HUES48 (cell line): ENCODE measurements at regions not wholly inside any gene's neighbourhood (a gene's known extent, or its start where the extent isn't known, plus 50 kb on each side); places are given as distances from the start of the nearest gene placed in this dataset.

Source experiments
- H3K27ac ChIP-seq: one replicate; pipeline ENCODE4 v1.7.0; 2013; ENCODE audit warnings: low read depth, low read length, inconsistent platforms
- H3K27me3 ChIP-seq: 2 replicates; pipeline ENCODE4 v1.6.1; 2013; ENCODE audit warnings: mild to moderate bottlenecking, low read length; ENCODE audit not compliant: control insufficient read depth, insufficient read depth
- H3K36me3 ChIP-seq: 2 replicates; pipeline ENCODE4 v1.6.1; 2013; ENCODE audit warnings: low read length; ENCODE audit not compliant: control insufficient read depth, insufficient read depth
- H3K4me1 ChIP-seq: 2 replicates; pipeline ENCODE4 v1.6.1; 2013; ENCODE audit warnings: mild to moderate bottlenecking, low read length; ENCODE audit not compliant: control insufficient read depth, insufficient read depth
- H3K4me3 ChIP-seq: 2 replicates; pipeline ENCODE4 v1.5.1; 2013; ENCODE audit warnings: mild to moderate bottlenecking, low read depth, low read length
- H3K9ac ChIP-seq: 2 replicates; pipeline ENCODE4 v1.6.1; 2013; ENCODE audit warnings: mild to moderate bottlenecking, low read depth, low read length, moderate library complexity
- H3K9me3 ChIP-seq: 2 replicates; pipeline ENCODE4 v1.6.1; 2013; ENCODE audit warnings: low read length; ENCODE audit not compliant: control insufficient read depth, insufficient read depth

DNA sequence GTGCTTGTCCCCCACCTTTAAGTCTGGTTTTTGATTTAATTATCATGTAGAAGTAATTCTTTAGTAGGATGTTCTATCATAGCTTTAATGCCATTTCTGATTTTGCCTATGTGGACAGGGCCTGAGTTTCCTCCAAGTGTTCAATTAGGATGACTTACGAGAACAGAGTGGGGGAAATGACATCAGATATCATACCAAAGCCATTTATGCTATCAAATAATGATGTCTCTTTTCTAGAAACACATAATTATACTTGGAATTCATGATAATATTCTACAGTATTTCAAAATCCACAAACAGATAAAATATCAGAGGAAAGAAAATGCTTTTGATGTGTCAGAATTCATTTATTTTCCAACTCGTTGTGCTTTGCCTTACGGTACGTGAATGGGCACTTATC is 165.9 kb upstream of the SPRED2 start:
- Histone ChIP-seq H3K9me3 (no peaks in the 10 kb centered on the region), H3K9ac (no peak overlapping the region), H3K27me3 (no peaks in the 10 kb centered on the region), H3K36me3 (no peaks in the 10 kb centered on the region), H3K4me1 (no peaks in the 10 kb centered on the region; the same call in 1 of the 2 replicates), H3K27ac (no peak overlapping the region), H3K4me3 (no peak overlapping the region)

DNA sequence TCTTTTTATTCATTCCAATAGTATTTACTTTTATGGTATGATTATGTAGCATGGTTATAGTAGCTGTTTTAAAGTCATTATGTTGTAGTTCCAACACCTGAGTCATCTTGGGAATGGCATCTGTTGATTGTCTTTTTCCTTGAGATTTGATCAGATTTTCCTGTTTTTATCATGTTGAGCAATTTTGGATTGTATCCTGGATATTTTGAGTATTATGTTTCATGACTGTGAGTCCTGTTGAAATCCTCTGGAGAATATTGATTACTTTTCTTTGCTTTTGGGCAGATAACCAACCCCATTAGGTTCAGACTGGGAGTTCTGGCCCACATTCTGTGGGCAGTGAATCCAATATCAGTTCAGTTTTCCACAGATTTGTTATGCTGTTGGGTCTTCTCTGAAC is 163.2 kb upstream of the SPRED2 start:
- H3K27ac ChIP-seq, result no peak overlapping the region
- H3K4me1 ChIP-seq, result no peaks in the 10 kb centered on the region; the same call in 1 of the 2 replicates
- no peaks in the 10 kb centered on the region for H3K9me3 ChIP-seq
- H3K4me3 ChIP-seq, result no peak overlapping the region
- H3K36me3 ChIP-seq, result no peaks in the 10 kb centered on the region
- no peak overlapping the region for H3K9ac ChIP-seq
- H3K27me3 ChIP-seq, result no peaks in the 10 kb centered on the region

DNA sequence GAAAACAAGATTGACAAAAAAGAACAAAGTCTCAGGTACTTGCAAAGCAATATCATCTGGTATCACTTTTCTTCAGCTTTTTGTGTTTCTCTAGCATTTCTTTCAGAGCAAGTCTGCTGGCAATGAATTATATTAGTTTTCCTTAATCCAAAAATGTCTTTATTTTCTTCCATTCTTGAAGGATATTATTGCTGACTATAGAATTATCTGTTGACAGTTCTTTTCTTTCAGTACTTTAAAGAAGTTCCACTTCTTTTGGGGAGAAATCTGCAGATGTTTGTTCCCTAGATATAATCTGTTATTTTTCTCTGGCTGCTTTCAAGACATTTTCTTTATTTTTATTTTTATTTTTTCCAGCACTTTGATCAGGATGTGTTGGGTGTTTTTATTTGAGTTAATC is 161.8 kb upstream of the SPRED2 start:
- no peak overlapping the region for H3K4me3 ChIP-seq
- no peaks in the 10 kb centered on the region for H3K36me3 ChIP-seq
- H3K9ac ChIP-seq, result no peak overlapping the region
- no peaks in the 10 kb centered on the region for H3K27me3 ChIP-seq
- no peaks in the 10 kb centered on the region for H3K9me3 ChIP-seq
- H3K27ac ChIP-seq, result no peak overlapping the region
- H3K4me1 ChIP-seq, result no peaks in the 10 kb centered on the region

DNA sequence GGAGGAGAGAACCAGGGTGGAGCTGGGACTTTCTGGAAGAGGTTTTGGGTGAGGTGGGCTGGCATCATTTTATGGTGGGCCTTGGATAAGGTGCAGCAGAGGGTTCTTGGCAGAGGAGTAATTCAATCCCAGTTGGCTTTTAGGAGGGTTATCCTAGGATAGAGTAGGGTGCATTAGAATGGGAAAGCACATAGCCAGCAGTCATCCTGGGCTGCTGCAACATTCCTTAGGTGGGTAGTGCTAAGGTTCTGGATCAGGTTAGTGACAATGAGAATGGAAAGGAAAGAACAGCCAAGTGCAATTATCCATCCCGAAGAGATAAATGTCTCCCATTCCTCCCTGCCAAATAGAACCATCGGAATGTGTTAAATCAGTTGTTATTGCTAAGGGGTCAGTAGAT is 157.3 kb upstream of the SPRED2 start:
- no peak overlapping the region for H3K9ac ChIP-seq
- no peaks in the 10 kb centered on the region for H3K9me3 ChIP-seq
- H3K27ac ChIP-seq, result no peak overlapping the region
- no peaks in the 10 kb centered on the region for H3K27me3 ChIP-seq
- no peaks in the 10 kb centered on the region for H3K4me1 ChIP-seq
- no peak overlapping the region for H3K4me3 ChIP-seq
- no peaks in the 10 kb centered on the region for H3K36me3 ChIP-seq

DNA sequence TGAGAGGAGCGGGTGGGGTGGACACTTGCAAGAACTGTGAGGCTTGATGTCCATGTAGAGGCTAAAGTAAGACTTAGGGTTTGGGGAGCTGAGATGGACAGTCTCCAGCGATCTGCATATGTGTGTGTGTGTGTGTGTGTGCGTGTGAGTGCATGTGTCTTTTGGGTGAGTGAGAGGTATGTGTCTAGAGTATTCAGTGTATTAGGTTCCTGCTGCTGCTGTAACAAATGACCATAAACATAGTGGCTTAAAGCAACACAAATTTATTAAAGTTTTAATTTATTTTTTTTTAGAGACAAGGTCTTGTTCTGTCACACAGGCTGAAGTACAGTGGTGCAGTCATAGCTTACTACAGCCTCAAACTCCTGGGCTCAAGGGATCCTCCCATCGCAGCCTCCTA is 155.4 kb upstream of the SPRED2 start:
- Histone ChIP-seq H3K9ac (no peak overlapping the region), H3K4me3 (no peak overlapping the region), H3K27ac (no peak overlapping the region), H3K27me3 (no peaks in the 10 kb centered on the region), H3K9me3 (no peaks in the 10 kb centered on the region), H3K36me3 (no peaks in the 10 kb centered on the region), H3K4me1 (no peaks in the 10 kb centered on the region)

DNA sequence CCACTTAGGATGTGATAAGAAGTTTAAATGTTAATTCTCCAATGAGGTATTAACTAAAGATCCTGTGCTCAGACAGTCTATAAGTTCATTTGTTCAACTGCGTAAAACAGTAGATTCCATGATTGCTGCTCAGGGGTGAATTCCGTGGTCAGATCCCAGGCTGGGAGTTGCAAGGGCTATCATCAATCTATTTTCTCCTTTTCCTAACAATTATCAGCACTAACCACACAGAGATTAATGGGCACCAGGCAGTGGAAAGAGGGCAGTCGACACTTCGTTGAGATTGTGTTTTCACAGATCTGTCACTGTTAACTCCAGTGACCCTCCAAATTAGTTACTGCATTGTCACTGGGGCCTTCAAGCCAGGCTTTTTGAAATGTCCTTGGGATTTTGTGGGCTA is 154.1 kb upstream of the SPRED2 start:
- H3K9ac ChIP-seq, result no peak overlapping the region
- H3K27ac ChIP-seq, result no peak overlapping the region
- H3K4me3 ChIP-seq, result no peak overlapping the region
- H3K4me1 ChIP-seq, result no peaks in the 10 kb centered on the region
- H3K27me3 ChIP-seq, result no peaks in the 10 kb centered on the region
- H3K9me3 ChIP-seq, result no peaks in the 10 kb centered on the region
- no peaks in the 10 kb centered on the region for H3K36me3 ChIP-seq

DNA sequence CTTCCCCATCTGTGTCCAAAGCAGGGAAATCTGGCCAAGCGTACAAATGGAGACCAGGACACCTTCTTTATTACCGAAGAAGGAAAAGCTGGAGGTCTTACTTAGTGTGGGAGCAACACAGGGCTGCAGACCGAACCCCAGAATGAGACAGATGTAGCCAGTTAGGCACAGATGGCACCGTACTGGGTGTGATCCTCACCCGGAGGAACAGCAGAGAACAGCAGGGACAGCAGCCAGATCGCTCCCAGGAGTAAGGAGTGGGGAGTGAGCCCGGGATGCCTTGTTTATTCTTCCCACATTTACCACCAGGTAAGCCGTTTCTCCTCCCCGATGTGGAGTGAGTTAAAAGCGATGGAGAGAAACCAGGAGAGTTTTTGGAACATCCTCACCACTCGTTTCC is 150.7 kb upstream of the SPRED2 start:
- Histone ChIP-seq H3K9me3 (no peaks in the 10 kb centered on the region), H3K9ac (no peak overlapping the region), H3K36me3 (no peaks in the 10 kb centered on the region), H3K4me1 (peaks cover 7% of the 10 kb centered on the region), H3K4me3 (no peak overlapping the region), H3K27ac (no peak overlapping the region), H3K27me3 (no peaks in the 10 kb centered on the region)

DNA sequence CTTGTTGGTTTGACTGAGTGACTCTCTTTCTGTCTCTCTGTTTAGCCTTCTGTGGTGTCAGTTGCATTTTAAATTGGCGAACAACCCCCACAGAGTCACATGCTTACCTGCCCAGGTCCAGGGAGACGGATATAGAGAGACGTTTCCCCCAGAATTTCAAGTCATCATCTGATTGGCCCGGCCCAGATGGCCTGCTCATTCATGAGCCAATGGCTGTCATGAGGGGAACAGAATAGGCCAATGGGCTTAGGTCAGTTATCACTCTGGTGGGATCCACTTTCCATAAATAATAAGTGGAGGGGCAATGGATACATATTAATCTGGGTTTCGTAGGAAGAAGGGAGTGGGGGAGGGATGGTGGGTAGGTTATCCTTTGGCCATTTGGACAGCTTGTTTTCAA is 150.0 kb upstream of the SPRED2 start:
- Histone ChIP-seq H3K27ac (no peak overlapping the region), H3K9me3 (no peaks in the 10 kb centered on the region), H3K4me1 (peaks cover 7% of the 10 kb centered on the region), H3K9ac (no peak overlapping the region), H3K27me3 (no peaks in the 10 kb centered on the region), H3K36me3 (no peaks in the 10 kb centered on the region), H3K4me3 (no peak overlapping the region)

DNA sequence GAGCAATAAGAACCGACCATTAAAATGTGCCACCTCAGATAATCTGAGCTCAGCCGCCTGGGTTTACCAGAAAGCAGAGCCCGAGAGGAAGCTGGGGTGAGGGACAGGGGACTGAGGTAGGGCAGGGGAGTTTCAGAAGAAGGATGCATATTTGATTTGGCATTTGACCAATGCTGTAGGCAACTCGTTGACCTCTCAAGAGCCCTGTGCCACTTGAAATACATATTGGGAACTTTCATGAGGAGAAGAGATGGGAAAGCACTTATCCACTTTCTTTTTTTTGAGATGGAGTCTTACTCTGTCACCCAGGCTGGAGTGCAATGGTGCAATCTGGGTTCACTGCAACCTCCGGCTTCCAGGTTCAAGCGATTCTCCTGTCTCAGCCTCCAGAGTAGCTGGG is 148.4 kb upstream of the SPRED2 start:
- H3K4me1 ChIP-seq, result peaks cover 12% of the 10 kb centered on the region
- H3K9ac ChIP-seq, result no peak overlapping the region
- H3K9me3 ChIP-seq, result no peaks in the 10 kb centered on the region

DNA sequence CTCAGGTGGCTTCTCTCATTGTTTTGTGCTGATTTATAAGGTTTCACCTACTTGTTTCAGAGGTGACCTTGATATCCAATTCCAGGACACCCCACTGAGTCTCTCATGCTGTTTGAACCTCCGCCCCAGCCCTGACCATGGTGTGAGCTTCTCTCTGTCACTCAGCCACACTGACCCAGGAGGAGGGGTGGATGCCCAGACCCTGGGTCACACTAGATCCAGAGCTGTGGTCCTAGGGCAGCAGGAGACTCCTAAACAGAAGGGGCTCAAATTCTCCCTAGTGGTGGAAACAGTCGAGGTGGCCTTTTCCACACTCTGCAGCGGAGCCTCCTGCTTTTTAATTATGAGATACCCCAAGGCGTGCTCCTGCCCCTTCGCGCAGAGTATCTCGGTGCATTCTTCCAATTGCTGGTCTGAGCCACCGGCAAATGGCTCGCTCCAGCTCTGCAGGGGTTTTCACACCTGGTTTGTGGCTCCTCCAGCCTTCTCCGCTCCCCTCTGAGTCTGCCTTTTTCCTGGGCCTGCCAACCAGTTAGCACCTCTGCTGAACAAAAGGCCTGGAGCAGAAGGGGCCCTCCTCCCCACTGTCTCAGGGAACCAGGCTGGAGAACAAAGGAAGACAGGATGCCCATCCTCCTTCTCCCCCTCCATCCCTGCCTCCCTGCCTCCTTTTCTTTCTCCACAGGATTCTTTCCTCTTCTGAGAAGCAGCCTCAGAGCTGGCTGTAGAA is 147.3 kb upstream of the SPRED2 start:
- no peak overlapping the region for H3K9ac ChIP-seq
- H3K4me3 ChIP-seq, result no peak overlapping the region
- peaks cover 19% of the 10 kb centered on the region for H3K4me1 ChIP-seq
- H3K9me3 ChIP-seq, result no peaks in the 10 kb centered on the region
- peak overlapping the region; percentile 88 for H3K27ac ChIP-seq
- no peaks in the 10 kb centered on the region for H3K36me3 ChIP-seq
- H3K27me3 ChIP-seq, result no peaks in the 10 kb centered on the region

More for the DNA sequence above, 148.4 kb upstream of the SPRED2 start:
- Histone ChIP-seq H3K27ac (peak overlapping the region; percentile 37), H3K27me3 (no peaks in the 10 kb centered on the region), H3K36me3 (no peaks in the 10 kb centered on the region), H3K4me3 (no peak overlapping the region)

DNA sequence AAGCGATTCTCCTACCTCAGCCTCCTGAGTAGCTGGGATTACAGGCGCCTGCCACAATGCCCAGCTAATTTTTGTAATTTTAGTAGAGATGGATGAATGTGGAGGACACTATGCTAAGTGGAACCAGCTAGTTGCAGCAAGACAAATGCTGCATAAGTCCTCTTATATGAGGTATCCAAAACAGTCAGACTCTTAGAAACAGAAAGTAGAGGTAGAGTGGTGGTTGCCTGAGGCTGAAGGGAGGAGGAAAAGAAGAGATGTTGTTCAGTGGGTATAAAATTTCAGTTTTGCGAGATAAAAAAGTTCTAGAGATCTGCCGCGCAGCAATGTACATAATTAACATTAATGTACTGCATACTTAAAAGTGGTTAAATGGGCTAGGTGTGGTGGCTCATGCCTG is 145.3 kb upstream of the SPRED2 start:
- Histone ChIP-seq H3K27ac (peak overlapping the region; percentile 59), H3K4me3 (no peak overlapping the region), H3K4me1 (peaks cover 19% of the 10 kb centered on the region), H3K9ac (no peak overlapping the region), H3K9me3 (no peaks in the 10 kb centered on the region), H3K27me3 (no peaks in the 10 kb centered on the region), H3K36me3 (no peaks in the 10 kb centered on the region)
